Activated gamma-delta T cell (primary cell): ENCODE measurements at regions not wholly inside any gene's neighbourhood (a gene's known extent, or its start where the extent isn't known, plus 50 kb on each side); places are given as distances from the start of the nearest gene placed in this dataset.

Experiments used
- DNase-seq: peaks from one replicate; lab custom pipeline; 2025; lab: John Stamatoyannopoulos, UW

DNA sequence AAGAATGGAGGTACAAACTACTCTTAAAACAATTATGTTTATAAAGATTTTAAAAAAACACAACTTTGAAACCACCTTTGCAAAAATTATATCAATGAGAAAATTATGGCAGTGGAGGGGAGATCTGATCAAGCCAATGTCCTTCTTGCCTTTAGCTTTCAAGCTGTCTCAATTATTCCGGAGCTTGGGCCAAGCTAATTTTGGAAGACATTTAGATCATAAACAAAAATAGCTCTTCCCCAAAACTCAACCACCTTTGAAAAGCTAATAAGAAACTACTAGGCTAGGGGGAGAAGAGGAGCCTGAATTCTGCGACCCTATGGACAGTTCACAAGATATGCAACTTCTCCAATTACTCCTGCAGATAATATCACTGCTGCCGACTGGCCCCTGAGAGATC lies 263.3 kb downstream of the ICE1 start:
- no peak for DNase-seq

DNA sequence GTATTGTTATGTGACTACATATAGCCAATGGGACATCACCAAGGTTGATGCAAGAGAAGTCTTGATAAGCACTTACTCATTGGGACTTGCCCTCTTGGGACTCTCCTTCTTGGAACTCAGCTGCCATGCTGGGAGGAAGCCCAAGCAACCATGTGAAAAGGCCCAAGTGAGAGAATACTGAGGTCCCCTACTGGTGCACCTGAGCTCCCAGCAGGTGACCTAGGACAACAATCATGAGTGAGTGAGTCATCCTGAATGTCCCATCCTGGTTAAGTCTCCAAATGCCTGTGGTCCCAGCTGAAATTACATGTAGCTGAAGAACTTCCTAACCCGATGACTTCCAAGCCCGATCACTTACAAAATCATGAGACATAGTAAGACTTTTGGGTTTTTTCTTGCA lies 260.7 kb downstream of the ICE1 start:
- DNase-seq, result no peak

- no peak for DNase-seq
These were observed 256.4 kb downstream of the ICE1 start for GRCh38 chr5:5678909-5679308.

DNA sequence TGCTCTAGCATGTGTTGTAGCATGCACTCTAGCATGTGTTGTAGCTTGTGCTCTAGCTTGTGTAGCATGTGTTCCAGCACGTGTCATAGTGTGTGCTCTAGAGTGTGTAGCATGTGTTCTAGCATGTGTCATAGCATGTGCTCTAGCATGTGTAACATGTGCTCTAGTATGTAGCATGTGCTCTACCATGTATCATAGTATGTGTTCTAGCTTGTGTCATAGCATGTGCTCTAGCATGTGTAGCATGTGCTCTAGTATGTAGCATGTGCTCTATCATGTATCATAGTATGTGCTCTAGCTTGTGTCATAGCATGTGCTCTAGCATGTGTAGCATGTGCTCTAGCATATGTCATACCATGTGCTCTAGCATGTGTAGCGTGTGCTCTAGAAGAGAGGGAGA lies 255.3 kb downstream of the ICE1 start:
- DNase-seq, result no peak

GRCh38 chr5:5676218-5676617 lies 253.7 kb downstream of the ICE1 start:
- DNase-seq, result no peak

GRCh38 chr5:5675511-5675910 lies 253.0 kb downstream of the ICE1 start:
- DNase-seq, result no peak

- no peak for DNase-seq
These were observed 249.3 kb downstream of the ICE1 start for GRCh38 chr5:5671823-5672222.

GRCh38 chr5:5667136-5667554 lies 244.7 kb downstream of the ICE1 start:
- DNase-seq, result no peak

- no peak for DNase-seq
These were observed 243.9 kb downstream of the ICE1 start for GRCh38 chr5:5666369-5666768.

GRCh38 chr5:5666076-5666365 lies 243.5 kb downstream of the ICE1 start:
- no peak for DNase-seq

GRCh38 chr5:5665225-5666075 lies 243.0 kb downstream of the ICE1 start:
- no peak for DNase-seq

DNA sequence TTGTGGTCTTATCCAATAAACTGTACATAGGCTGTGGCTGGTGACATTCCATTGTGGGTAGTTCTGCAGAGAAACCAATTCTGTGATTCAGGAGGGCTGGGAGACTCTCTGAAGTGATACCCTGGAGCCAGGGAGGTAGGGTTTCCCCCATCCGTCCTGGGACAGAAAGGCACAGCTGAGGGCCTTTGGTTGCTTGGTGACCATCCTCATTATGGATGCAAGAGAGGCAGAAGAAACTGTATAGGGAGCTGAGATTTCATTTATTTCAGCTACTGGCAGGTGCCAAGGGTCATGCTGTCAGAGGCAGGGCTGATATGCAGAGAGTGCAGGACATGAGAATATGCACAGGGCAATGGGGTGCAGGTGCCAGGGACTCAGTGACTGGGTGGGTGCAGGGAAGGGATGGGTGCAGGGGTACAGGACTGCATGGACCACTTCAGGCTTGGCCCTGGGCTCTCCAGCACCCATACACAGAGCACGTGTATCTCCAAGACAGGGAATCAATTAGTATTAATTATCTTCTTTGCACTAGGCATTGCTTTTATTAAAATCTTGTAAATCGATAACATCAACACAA lies 236.5 kb downstream of the ICE1 start:
- no peak for DNase-seq

GRCh38 chr5:5658226-5658625 lies 235.7 kb downstream of the ICE1 start:
- no peak for DNase-seq

GRCh38 chr5:5652181-5652580 lies 229.7 kb downstream of the ICE1 start:
- no peak for DNase-seq

DNA sequence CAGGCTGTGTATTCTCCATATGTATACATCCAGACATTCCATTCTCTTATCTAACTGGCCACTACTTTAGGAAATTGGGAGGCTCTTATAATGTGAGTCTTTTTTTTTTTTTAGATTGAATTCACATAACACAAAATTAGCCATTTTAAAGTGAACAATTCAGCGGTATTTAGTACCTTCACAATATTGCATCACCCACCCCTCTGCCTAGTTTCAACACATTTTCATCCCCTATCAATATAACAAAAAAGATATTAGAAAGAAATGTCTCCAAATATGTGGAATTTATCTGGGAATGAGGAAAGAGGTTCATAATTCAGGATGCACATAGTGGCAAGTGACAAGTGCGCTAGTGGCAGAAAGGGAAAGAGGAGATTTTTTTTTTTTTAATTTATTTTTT lies 228.5 kb downstream of the ICE1 start:
- no peak for DNase-seq

GRCh38 chr5:5650242-5650641 lies 227.8 kb downstream of the ICE1 start:
- DNase-seq, result no peak

DNA sequence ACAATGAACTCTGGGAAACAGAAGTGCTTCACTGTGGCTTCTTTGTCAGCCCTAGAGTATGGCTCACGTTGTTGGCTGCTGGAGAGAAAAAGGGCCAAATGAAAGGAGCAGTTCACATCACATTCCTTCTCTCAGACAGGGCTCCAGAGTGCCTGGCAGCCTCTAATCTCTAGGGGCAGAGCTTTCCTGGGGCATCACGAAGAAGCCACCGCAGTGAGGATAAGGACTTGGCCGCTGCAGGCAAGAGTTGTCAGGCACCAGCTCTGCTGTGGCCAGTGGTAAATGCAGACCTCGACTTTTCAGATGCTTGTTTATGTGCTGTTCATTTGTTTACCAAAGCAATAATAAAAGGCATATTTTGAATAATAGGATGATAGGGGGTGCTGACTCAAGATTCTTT lies 227.2 kb downstream of the ICE1 start:
- DNase-seq, result no peak

GRCh38 chr5:5648694-5649093 lies 226.2 kb downstream of the ICE1 start:
- no peak for DNase-seq

DNA sequence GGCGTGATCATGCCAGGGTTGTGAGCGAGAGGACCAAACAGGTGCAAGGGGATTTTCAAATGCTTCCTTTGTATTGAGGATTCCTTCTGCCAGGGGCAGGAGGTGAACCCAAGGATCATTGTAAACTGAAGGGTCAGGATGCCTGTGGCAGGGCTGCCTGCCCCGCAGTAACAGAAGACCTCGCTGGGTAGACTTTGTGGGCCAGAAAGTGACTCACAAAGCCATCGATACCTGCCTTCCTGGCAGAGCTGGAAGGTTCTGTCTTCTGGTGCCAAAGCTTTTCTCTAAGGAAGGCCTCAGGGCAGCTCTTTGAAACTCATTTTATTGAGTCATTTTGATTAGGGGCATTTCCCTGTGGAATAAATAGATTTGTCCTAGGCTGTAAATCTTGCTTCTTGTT lies 223.4 kb downstream of the ICE1 start:
- no peak for DNase-seq

DNA sequence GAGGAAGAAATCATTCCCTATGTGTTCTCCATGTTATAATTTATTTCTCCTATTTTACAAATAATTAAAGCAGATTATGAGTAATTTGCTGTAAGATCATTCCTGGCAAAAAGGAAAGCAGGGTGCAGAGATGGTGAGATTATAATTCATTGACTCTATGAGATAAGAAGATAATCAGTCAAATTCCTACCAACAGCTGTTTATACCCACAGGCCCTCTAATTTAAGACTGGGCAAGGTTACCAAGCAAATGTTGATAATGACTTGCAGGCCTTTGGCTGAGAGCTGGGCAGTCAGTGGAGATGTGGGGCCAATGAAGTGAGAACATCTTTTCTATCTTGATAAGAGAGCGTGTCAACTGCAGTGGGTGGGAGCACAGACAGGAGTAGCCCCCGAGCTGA lies 222.7 kb downstream of the ICE1 start:
- DNase-seq, result no peak

- DNase-seq, result no peak
These were observed 221.8 kb downstream of the ICE1 start for GRCh38 chr5:5644249-5644648.

DNA sequence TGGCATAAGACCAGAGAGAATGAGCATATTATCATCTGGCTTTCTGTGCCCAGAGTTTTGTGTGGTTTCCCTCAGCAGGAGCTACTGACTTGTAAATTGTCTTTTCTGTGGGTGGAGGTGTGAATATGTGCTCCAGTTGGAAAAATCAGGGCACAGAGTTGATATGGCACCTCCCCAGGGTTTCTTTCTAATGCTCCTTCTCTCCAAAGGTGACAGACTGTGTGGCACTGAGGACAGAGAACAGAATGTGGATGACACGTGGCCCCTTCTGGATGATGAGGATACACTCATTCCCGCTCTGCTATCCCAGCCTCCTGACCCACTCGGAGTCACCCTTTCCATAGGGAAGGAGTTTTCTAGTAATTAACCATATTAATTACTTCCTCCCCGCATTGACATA lies 221.0 kb downstream of the ICE1 start:
- no peak for DNase-seq

GRCh38 chr5:5638211-5638610 lies 215.7 kb downstream of the ICE1 start:
- DNase-seq, result no peak

DNA sequence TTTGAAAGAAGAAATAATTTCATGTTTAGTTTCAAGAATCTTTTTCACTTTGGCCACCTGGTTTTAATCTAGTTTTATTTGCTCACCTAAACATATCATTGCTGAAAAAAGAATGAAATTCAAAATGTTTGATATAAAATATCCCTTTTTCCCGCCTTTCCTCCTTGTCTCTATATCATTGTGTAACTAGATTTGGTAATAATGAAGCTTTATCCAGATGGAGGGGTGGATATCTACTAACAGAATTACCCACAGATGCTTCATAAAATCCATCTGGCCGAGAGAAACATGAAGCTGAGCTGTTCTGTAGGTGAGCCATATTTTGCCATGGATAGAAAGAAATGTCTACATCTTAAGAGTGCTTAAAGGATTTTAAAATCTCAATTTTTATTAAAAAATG lies 214.7 kb downstream of the ICE1 start:
- DNase-seq, result no peak
